DOHH2 (cell line): ENCODE measurements at regions not wholly inside any gene's neighbourhood (a gene's known extent, or its start where the extent isn't known, plus 50 kb on each side); places are given as distances from the start of the nearest gene placed in this dataset.

ENCODE experiments used
- EZH2phosphoT487 ChIP-seq: fragments of 200-600 bp; sonication (generic); IDR thresholded peaks from 2 replicates; pipeline ENCODE4 v1.6.1; 2017; ENCODE audit warnings: borderline replicate concordance, mild to moderate bottlenecking, antibody characterized with exemption, low read length, moderate library complexity, mixed read lengths
- TF ChIP-seq, protein P1 (sequence below): fragments of 200-600 bp; sonication (generic); IDR thresholded peaks from one replicate; pipeline ENCODE4 v1.5.1; 2014; ENCODE audit warnings: antibody characterized with exemption, mild to moderate bottlenecking, low read depth, low read length; ENCODE audit not compliant: poor library complexity, severe bottlenecking

DNA sequence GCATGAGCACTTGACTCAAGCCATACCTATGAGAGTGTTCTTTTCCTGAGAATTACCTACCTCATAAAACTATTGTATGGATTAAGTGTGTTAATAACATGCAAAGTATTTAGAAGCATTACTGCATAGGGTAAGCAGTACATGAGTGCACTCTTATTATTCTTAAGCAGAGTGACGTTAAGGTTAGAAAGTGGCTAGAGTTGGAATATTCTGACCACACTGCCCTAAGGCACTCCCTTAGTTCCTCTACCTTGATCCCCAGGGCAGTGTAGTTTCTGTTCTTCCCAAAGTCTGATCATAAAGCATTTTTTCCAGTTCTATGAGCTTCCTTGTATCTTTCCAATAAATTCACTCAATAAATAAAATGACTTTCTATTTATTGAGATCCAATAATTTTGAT lies 189.2 kb downstream of the PCSK1 start:
- TF ChIP-seq, protein P1, sequence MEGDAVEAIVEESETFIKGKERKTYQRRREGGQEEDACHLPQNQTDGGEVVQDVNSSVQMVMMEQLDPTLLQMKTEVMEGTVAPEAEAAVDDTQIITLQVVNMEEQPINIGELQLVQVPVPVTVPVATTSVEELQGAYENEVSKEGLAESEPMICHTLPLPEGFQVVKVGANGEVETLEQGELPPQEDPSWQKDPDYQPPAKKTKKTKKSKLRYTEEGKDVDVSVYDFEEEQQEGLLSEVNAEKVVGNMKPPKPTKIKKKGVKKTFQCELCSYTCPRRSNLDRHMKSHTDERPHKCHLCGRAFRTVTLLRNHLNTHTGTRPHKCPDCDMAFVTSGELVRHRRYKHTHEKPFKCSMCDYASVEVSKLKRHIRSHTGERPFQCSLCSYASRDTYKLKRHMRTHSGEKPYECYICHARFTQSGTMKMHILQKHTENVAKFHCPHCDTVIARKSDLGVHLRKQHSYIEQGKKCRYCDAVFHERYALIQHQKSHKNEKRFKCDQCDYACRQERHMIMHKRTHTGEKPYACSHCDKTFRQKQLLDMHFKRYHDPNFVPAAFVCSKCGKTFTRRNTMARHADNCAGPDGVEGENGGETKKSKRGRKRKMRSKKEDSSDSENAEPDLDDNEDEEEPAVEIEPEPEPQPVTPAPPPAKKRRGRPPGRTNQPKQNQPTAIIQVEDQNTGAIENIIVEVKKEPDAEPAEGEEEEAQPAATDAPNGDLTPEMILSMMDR = no peak
- no peak for TF ChIP-seq EZH2phosphoT487
